ENCODE measurements at regions not wholly inside any gene's neighbourhood (a gene's known extent, or its start where the extent isn't known, plus 50 kb on each side); places are given as distances from the start of the nearest gene placed in this dataset.

- H3K36me3 ChIP-seq (ENCODE audit: control insufficient read depth, insufficient read depth, low read length) = no peaks in the 10 kb centered on the region
- no CpG with 5 or more reads among the region's 2 CpGs for whole genome bisulfite sequencing, 2 experiments (ENCODE audit: extremely low coverage in 2 of 2, insufficient read length in 1 of 2)
- H2AK9ac ChIP-seq (replicated peaks; ENCODE audit: low read depth, low read length, poor library complexity) = no peak overlapping the region
- H3K4me2 ChIP-seq (ENCODE audit: low read depth, low read length) = no peak overlapping the region
- no peak overlapping the region for H2BK120ac ChIP-seq (ENCODE audit: low read depth, low read length)
- TF ChIP-seq CTCF (conservative IDR thresholded peaks at IDR 0.05; ENCODE audit: low read depth, low read length) = no peak
- TF ChIP-seq FOS (IDR thresholded peaks at IDR 0.05; ENCODE audit: low read depth, low read length) = no peak
- TF ChIP-seq MXI1 (IDR thresholded peaks at IDR 0.05; ENCODE audit: borderline replicate concordance, low read depth, low read length) = no peak
- H3K14ac ChIP-seq (replicated peaks; ENCODE audit: low read depth, low read length) = no peak overlapping the region
- H3K27me3 ChIP-seq (ENCODE audit: control insufficient read depth, insufficient read depth, low read length) = no peaks in the 10 kb centered on the region
- no peak overlapping the region for H2AFZ ChIP-seq (replicated peaks; ENCODE audit: low read length, poor library complexity)
- H4K5ac ChIP-seq (ENCODE audit: low read depth, low read length) = no peak overlapping the region
- no peak overlapping the region for H3K56ac ChIP-seq (ENCODE audit: extremely low read depth, insufficient read depth, low read length)
- ChIA-PET POLR2A (ENCODE audit: unreplicated experiment) (no interaction called here), CTCF (no interaction called here)
- H4K8ac ChIP-seq (ENCODE audit: low read depth in 2 of 2, low read length in 2 of 2) = no peak overlapping the region
- H3K4me3 ChIP-seq (ENCODE audit: insufficient read depth, low read depth, low read length) = no peak overlapping the region
- H3K23ac ChIP-seq (ENCODE audit: low read depth, low read length) = no peak overlapping the region
- H2BK20ac ChIP-seq (ENCODE audit: low read depth, low read length) = no peak overlapping the region
- H3K27ac ChIP-seq (ENCODE audit: insufficient read depth, low read length) = no peak overlapping the region
- H3K9ac ChIP-seq (ENCODE audit: low read depth, low read length) = no peak overlapping the region
- H4K20me1 ChIP-seq (ENCODE audit: insufficient read depth, low read length) = no peaks in the 10 kb centered on the region
- no peak overlapping the region for H2AK5ac ChIP-seq (ENCODE audit: low read depth, low read length)
- no peak overlapping the region for H3K4ac ChIP-seq (ENCODE audit: low read depth, low read length)
- DNase-seq (no peak), ATAC-seq (ENCODE audit: low read depth) (no peak)
- dilution Hi-C loops (cut with HindIII; ENCODE audit: low sequenced_read_pairs, unreplicated experiment) = no loop called here
- H3K9me1 ChIP-seq (ENCODE audit: insufficient read depth, low read length) = no peaks in the 10 kb centered on the region
- no peak overlapping the region for H4K91ac ChIP-seq (ENCODE audit: insufficient read depth, low read depth, low read length)
- H3K18ac ChIP-seq (ENCODE audit: low read depth, low read length) = no peak overlapping the region
- in situ Hi-C loops (cut with MboI; ENCODE audit: low sequenced_read_pairs) = no loop called here
- no peak overlapping the region for H2BK15ac ChIP-seq (ENCODE audit: low read depth, low read length)
- H2BK5ac ChIP-seq (ENCODE audit: low read depth, low read length, poor library complexity, severe bottlenecking) = no peak overlapping the region
- H3K79me1 ChIP-seq (ENCODE audit: low read depth in 1 of 2, low read length in 2 of 2) = no peaks in the 10 kb centered on the region
- BruUV-seq (replicated peaks) = no TSS peak
- no peaks in the 10 kb centered on the region for H3K4me1 ChIP-seq (ENCODE audit: control insufficient read depth, insufficient read depth, low read length)
- peaks cover 18% of the 10 kb centered on the region for H3K9me3 ChIP-seq (ENCODE audit: control insufficient read depth, insufficient read depth, low read length)
- intact Hi-C loops (cut with micrococcal nuclease) = no loop called here
Measured at GRCh38 chr10:84951616-84952015, 623.2 kb downstream of the CCSER2 start.
